ENCODE measurements at regions not wholly inside any gene's neighbourhood (a gene's known extent, or its start where the extent isn't known, plus 50 kb on each side); places are given as distances from the start of the nearest gene placed in this dataset.
"Not testable (repeated sequence)": the region's sequence is repeated elsewhere in the genome, so short reads cannot be mapped to it uniquely, and the experiment has no call there.

GRCh38 chr18:14415806-14416205 is 127.6 kb downstream of the POTEC start:
- not testable (repeated sequence) for ATAC-seq (ENCODE audit: insufficient number of reproducible peaks, low FRiP score, low read depth); H3K27me3 ChIP-seq (replicated peaks; ENCODE audit: insufficient read depth); DNase-seq (ENCODE audit: low spot score); H3K36me3 ChIP-seq; H3K9me3 ChIP-seq; H3K27ac ChIP-seq; H3K4me1 ChIP-seq (ENCODE audit: control insufficient read depth in 1 of 2, low read depth in 2 of 2)
- peak overlapping the region; percentile 26 for H3K4me3 ChIP-seq

DNA sequence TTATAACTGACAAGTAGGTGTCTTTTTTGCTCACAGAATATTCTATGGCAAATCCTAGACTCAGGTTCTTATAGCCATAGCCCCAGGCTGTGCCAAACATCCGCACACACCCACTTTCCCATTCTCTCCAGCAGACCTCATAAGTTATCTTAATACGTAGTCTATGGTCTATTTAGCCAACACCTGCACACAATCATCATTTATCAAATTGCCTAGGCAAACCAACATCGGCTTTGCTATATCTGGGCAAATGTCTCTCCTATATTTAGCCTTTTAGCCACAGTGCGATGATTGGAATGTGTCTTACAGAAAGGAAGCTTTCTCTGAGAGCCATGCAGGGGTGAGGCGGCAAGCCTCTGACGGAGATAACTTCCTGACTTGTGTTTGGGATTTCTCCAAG is 128.0 kb downstream of the POTEC start:
- H3K36me3 ChIP-seq; H3K27me3 ChIP-seq (replicated peaks; ENCODE audit: insufficient read depth); DNase-seq (ENCODE audit: low spot score); H3K9me3 ChIP-seq; H3K27ac ChIP-seq; H3K4me1 ChIP-seq (ENCODE audit: control insufficient read depth in 1 of 2, low read depth in 2 of 2); ATAC-seq (ENCODE audit: insufficient number of reproducible peaks, low FRiP score, low read depth): not testable (repeated sequence)
- H3K4me3 ChIP-seq = peak overlapping the region; percentile 26

DNA sequence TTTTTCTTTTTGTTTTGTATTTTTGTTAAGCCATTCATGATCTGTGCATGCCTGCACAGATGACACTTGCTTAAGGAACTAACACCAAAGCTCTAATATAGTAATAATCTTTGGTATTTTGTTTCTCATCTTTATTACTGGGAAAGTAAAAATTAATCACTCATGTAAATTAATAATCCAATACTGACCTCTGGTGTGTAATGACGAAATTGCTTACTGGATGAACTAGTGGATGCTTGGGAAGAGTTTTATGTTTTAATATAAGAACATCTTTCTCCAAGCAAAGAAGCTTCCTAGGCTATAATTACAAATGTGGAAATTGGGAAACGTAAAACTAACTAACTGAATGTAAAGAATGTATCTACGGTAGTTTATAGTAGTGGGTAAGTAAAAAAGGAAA is 147.9 kb downstream of the POTEC start:
- not testable (repeated sequence) for H3K27me3 ChIP-seq (replicated peaks; ENCODE audit: insufficient read depth); H3K27ac ChIP-seq; DNase-seq (ENCODE audit: low spot score); ATAC-seq (ENCODE audit: insufficient number of reproducible peaks, low FRiP score, low read depth); H3K4me3 ChIP-seq; H3K36me3 ChIP-seq; H3K9me3 ChIP-seq; H3K4me1 ChIP-seq (ENCODE audit: control insufficient read depth in 1 of 2, low read depth in 2 of 2)

- H3K27ac ChIP-seq; H3K4me3 ChIP-seq; H3K4me1 ChIP-seq (ENCODE audit: control insufficient read depth in 1 of 2, low read depth in 2 of 2); H3K27me3 ChIP-seq (replicated peaks; ENCODE audit: insufficient read depth); ATAC-seq (ENCODE audit: insufficient number of reproducible peaks, low FRiP score, low read depth); H3K36me3 ChIP-seq; H3K9me3 ChIP-seq; DNase-seq (ENCODE audit: low spot score): not testable (repeated sequence)
Measured at GRCh38 chr18:14393563-14394103, 149.8 kb downstream of the POTEC start.

GRCh38 chr18:14392604-14393003 is 150.8 kb downstream of the POTEC start:
- not testable (repeated sequence) for DNase-seq (ENCODE audit: low spot score); H3K36me3 ChIP-seq; H3K27me3 ChIP-seq (replicated peaks; ENCODE audit: insufficient read depth); H3K9me3 ChIP-seq; ATAC-seq (ENCODE audit: insufficient number of reproducible peaks, low FRiP score, low read depth); H3K4me1 ChIP-seq (ENCODE audit: control insufficient read depth in 1 of 2, low read depth in 2 of 2); H3K27ac ChIP-seq; H3K4me3 ChIP-seq

DNA sequence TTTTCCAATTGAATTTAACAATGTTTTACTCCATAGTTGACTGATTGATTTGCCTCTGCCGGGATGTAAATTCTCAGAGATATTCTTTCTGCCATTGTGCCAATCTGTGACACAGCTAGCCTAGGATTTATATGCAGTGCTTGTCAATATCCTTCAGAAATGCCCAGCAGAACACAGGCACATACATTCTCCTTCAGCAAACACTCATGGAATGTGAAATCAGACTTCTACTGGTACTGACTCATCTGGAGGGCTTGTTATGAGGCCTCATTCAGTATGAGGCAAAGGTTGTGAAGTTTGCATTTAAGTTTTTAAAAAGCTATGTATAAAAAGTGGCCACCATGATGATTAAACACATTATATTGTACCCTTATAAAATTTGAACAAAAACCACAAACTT is 158.4 kb downstream of the POTEC start:
- DNase-seq (ENCODE audit: low spot score); H3K9me3 ChIP-seq; H3K4me1 ChIP-seq (ENCODE audit: control insufficient read depth in 1 of 2, low read depth in 2 of 2); H3K36me3 ChIP-seq; H3K27ac ChIP-seq; H3K4me3 ChIP-seq; H3K27me3 ChIP-seq (replicated peaks; ENCODE audit: insufficient read depth); ATAC-seq (ENCODE audit: insufficient number of reproducible peaks, low FRiP score, low read depth): not testable (repeated sequence)

GRCh38 chr18:14382666-14383065 is 160.7 kb downstream of the POTEC start:
- not testable (repeated sequence) for DNase-seq (ENCODE audit: low spot score); H3K9me3 ChIP-seq; H3K4me3 ChIP-seq; H3K36me3 ChIP-seq; H3K4me1 ChIP-seq (ENCODE audit: control insufficient read depth in 1 of 2, low read depth in 2 of 2); H3K27me3 ChIP-seq (replicated peaks; ENCODE audit: insufficient read depth); ATAC-seq (ENCODE audit: insufficient number of reproducible peaks, low FRiP score, low read depth); H3K27ac ChIP-seq

- not testable (repeated sequence) for H3K27ac ChIP-seq
Measured at GRCh38 chr18:14379489-14379888, 163.9 kb downstream of the POTEC start.

GRCh38 chr18:14378376-14378775 is 165.0 kb downstream of the POTEC start:
- H3K27me3 ChIP-seq (replicated peaks; ENCODE audit: insufficient read depth); ATAC-seq (ENCODE audit: insufficient number of reproducible peaks, low FRiP score, low read depth); H3K36me3 ChIP-seq; H3K27ac ChIP-seq; DNase-seq (ENCODE audit: low spot score); H3K4me3 ChIP-seq; H3K9me3 ChIP-seq; H3K4me1 ChIP-seq (ENCODE audit: control insufficient read depth in 1 of 2, low read depth in 2 of 2): not testable (repeated sequence)

More at GRCh38 chr18:14379489-14379888, 163.9 kb downstream of the POTEC start:
- H3K36me3 ChIP-seq; H3K9me3 ChIP-seq; DNase-seq (ENCODE audit: low spot score); H3K27me3 ChIP-seq (replicated peaks; ENCODE audit: insufficient read depth); H3K4me1 ChIP-seq (ENCODE audit: control insufficient read depth in 1 of 2, low read depth in 2 of 2); H3K4me3 ChIP-seq; ATAC-seq (ENCODE audit: insufficient number of reproducible peaks, low FRiP score, low read depth): not testable (repeated sequence)

- not testable (repeated sequence) for H3K27me3 ChIP-seq (replicated peaks; ENCODE audit: insufficient read depth); H3K27ac ChIP-seq; H3K4me1 ChIP-seq (ENCODE audit: control insufficient read depth in 1 of 2, low read depth in 2 of 2); H3K9me3 ChIP-seq; H3K4me3 ChIP-seq; DNase-seq (ENCODE audit: low spot score); H3K36me3 ChIP-seq; ATAC-seq (ENCODE audit: insufficient number of reproducible peaks, low FRiP score, low read depth)
Measured at GRCh38 chr18:14361346-14361745, 182.1 kb downstream of the POTEC start.

- not testable (repeated sequence) for H3K4me3 ChIP-seq; H3K9me3 ChIP-seq; ATAC-seq (ENCODE audit: insufficient number of reproducible peaks, low FRiP score, low read depth); DNase-seq (ENCODE audit: low spot score); H3K27ac ChIP-seq; H3K36me3 ChIP-seq; H3K27me3 ChIP-seq (replicated peaks; ENCODE audit: insufficient read depth); H3K4me1 ChIP-seq (ENCODE audit: control insufficient read depth in 1 of 2, low read depth in 2 of 2)
Measured at GRCh38 chr18:14357553-14358297, 185.7 kb downstream of the POTEC start.

DNA sequence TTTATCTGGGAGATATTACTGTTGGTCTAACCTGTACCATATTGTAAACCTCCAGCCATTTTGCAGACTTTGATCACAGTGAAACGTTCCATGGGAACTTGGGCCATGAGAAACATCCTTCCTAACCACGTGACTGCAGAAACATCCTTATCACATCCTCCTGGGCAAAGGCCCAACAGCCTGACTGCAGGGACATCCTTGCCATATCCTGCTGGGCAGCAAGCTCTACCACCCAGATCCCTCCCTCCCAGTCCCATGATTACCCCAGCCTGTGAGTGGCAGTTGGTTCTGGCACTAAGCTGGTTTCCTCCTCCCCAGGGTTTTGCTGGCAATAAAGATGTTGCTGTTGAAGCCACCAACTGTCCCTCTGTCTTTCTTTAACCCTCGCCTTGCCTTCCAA is 201.2 kb downstream of the POTEC start:
- H3K36me3 ChIP-seq; H3K4me3 ChIP-seq; H3K9me3 ChIP-seq; H3K4me1 ChIP-seq (ENCODE audit: control insufficient read depth in 1 of 2, low read depth in 2 of 2); ATAC-seq (ENCODE audit: insufficient number of reproducible peaks, low FRiP score, low read depth); DNase-seq (ENCODE audit: low spot score); H3K27ac ChIP-seq; H3K27me3 ChIP-seq (replicated peaks; ENCODE audit: insufficient read depth): not testable (repeated sequence)

DNA sequence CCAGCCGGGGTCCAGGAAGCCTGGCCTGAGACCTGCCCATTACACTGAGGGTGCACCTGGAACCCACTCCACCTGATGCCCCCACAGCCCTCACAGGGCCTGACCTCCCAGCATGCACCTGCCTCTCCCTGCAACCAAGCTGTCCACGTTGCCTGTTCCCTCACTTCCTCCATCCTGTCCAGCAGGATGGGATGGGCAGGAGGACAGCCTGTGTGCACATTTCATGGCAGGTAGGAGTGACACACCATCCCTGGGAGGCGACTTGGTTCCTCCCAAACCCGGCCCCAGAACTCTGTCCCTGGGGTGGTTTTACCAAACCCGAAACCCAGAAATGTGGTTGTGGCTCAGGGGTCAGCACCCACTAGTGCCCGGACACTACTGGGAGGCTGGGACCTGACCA is 203.8 kb upstream of the ZNF519 start:
- not testable (repeated sequence) for H3K36me3 ChIP-seq; H3K27me3 ChIP-seq (replicated peaks; ENCODE audit: insufficient read depth); ATAC-seq (ENCODE audit: insufficient number of reproducible peaks, low FRiP score, low read depth); DNase-seq (ENCODE audit: low spot score); H3K4me3 ChIP-seq; H3K4me1 ChIP-seq (ENCODE audit: control insufficient read depth in 1 of 2, low read depth in 2 of 2); H3K9me3 ChIP-seq; H3K27ac ChIP-seq
